ENCODE measurements at regions not wholly inside any gene's neighbourhood (a gene's known extent, or its start where the extent isn't known, plus 50 kb on each side); places are given as distances from the start of the nearest gene placed in this dataset.

DNA sequence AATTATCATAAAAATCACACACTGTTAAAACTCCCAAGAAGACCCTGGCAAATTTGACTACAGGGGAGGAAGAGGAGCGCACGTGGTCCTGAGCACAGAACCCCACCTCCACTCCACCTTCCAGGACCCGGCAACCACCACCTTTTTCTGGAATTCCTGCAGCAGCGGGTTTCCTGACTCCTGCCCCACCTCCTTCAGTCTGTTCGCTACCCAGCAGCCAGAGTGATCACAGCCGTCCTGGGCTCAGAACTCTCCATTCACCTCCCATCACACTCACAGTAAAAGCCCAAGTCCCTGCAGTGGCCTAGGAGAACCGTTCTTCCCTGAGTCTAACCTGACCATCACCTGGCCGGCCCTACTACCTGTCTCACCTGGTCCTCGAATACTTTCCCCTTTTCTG lies 107.4 kb upstream of the FAM204A start:
- H3K27ac ChIP-seq (ENCODE audit: low read length) = no peak overlapping the region
- WGBS (ENCODE audit: insufficient coverage, insufficient read length) = no CpG with 5 or more reads among the region's 9 CpGs
- H3K4me3 ChIP-seq (ENCODE audit: low read length) = no peak overlapping the region
- 0 out of 2 replicates have a peak, but pooled peaks cover 2% of the 10 kb centered on the region for H3K4me1 ChIP-seq (ENCODE audit: control insufficient read depth, insufficient read depth, low read length)
- no peak for DNase-seq (ENCODE audit: low read depth, low spot score)
- no peaks in the 10 kb centered on the region for H3K27me3 ChIP-seq (ENCODE audit: control insufficient read depth, insufficient read depth, low read length)
- no peaks in the 10 kb centered on the region for H3K36me3 ChIP-seq (ENCODE audit: control insufficient read depth, insufficient read depth, low read length)
- H3K9me3 ChIP-seq (ENCODE audit: control insufficient read depth, insufficient read depth, low read length) = no peaks in the 10 kb centered on the region

DNA sequence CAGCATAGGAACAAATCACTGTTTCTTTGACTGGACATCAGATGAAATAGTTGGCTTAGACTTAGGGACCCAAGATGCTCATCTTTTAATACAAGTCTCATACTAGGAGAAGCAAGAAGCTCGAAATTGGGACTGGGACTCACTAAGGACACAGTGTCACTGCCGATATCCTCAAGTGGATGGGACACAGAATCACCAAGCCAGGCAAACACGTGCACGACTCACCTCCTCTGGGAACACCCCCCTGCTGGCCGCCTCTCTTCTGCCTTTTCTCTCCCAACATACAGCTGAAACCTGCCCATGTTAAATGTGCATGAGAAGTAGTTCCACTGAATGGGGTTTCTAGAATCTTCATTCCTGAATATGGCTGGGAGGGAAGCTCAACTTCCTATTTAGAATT lies 106.6 kb upstream of the FAM204A start:
- Histone ChIP-seq H3K9me3 (ENCODE audit: control insufficient read depth, insufficient read depth, low read length) (no peaks in the 10 kb centered on the region), H3K27me3 (ENCODE audit: control insufficient read depth, insufficient read depth, low read length) (no peaks in the 10 kb centered on the region), H3K4me3 (ENCODE audit: low read length) (no peak overlapping the region), H3K27ac (ENCODE audit: low read length) (no peak overlapping the region), H3K4me1 (ENCODE audit: control insufficient read depth, insufficient read depth, low read length) (0 out of 2 replicates have a peak, but pooled peaks cover 2% of the 10 kb centered on the region), H3K36me3 (ENCODE audit: control insufficient read depth, insufficient read depth, low read length) (no peaks in the 10 kb centered on the region)
- DNase-seq (ENCODE audit: low read depth, low spot score) = no peak
- WGBS (ENCODE audit: insufficient coverage, insufficient read length) = no CpG with 5 or more reads among the region's 5 CpGs

DNA sequence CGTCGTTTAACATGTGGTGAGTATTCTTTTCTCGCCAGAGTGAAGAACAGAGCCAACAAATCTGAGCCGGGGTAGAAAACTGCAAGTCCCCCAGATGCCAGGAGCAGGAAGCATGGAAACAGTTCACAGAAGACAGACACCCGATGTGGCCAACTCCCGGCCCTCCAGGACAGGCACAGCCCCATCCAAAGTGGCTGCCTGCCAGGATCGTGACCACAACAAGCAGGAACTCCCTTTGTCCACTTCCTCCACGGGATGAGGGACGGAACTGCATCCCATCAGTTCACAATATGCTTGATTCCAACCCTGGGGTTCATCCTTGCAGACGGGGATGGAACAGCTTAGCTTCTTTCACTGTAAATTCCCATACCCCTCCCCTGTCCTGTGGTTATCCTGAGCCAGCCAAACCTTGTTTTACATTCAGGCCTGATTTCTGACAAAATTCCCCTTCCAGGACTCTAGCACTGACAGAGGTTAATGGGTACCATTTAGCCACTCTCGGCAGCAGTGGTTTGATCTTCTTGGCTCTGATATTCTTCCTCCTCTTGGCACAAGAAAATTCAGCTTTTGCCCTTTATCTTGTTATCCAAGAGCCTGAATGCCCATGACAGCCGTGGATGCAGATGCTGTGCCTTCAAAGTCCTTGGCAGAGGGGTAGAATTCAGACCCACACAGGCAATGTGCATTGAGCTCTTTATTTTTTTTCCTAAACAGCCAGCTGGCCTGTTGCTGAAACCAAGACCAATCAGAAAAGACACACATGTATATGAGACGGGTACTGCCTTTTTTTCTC lies 105.5 kb upstream of the FAM204A start:
- no peak overlapping the region for H3K4me3 ChIP-seq (ENCODE audit: low read length)
- 0 out of 2 replicates have a peak, but pooled peaks cover 2% of the 10 kb centered on the region for H3K4me1 ChIP-seq (ENCODE audit: control insufficient read depth, insufficient read depth, low read length)
- H3K9me3 ChIP-seq (ENCODE audit: control insufficient read depth, insufficient read depth, low read length) = no peaks in the 10 kb centered on the region
- no peak for DNase-seq (ENCODE audit: low read depth, low spot score)
- H3K36me3 ChIP-seq (ENCODE audit: control insufficient read depth, insufficient read depth, low read length) = no peaks in the 10 kb centered on the region
- WGBS (ENCODE audit: insufficient coverage, insufficient read length) = no CpG with 5 or more reads among the region's 13 CpGs
- H3K27ac ChIP-seq (ENCODE audit: low read length) = no peak overlapping the region
- H3K27me3 ChIP-seq (ENCODE audit: control insufficient read depth, insufficient read depth, low read length) = no peaks in the 10 kb centered on the region

DNA sequence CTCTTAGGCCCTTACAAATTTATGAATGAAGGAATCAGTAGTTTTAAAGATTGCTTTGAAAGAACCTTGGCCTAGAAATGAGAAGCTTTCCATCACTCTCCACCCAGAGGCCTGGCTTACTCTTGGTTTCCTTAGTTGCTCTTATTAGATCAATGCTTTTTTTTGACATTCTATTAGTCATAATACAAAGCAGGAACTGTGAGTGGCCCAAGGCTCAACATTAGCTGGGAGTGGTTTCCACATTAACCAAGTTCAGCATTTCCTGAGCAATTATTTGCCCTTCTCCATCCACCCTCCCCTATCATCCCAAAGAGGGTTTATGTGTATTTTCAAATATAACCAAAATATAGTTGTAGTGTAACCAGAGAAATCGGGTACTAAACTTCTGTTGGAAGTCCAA lies 103.4 kb upstream of the FAM204A start:
- Histone ChIP-seq H3K4me3 (ENCODE audit: low read length) (no peak overlapping the region), H3K27me3 (ENCODE audit: control insufficient read depth, insufficient read depth, low read length) (no peaks in the 10 kb centered on the region), H3K9me3 (ENCODE audit: control insufficient read depth, insufficient read depth, low read length) (no peaks in the 10 kb centered on the region), H3K27ac (ENCODE audit: low read length) (no peak overlapping the region), H3K36me3 (ENCODE audit: control insufficient read depth, insufficient read depth, low read length) (no peaks in the 10 kb centered on the region), H3K4me1 (ENCODE audit: control insufficient read depth, insufficient read depth, low read length) (0 out of 2 replicates have a peak, but pooled peaks cover 2% of the 10 kb centered on the region)
- WGBS (ENCODE audit: insufficient coverage, insufficient read length) = no CpG with 5 or more reads among the region's 1 CpG
- no peak for DNase-seq (ENCODE audit: low read depth, low spot score)

DNA sequence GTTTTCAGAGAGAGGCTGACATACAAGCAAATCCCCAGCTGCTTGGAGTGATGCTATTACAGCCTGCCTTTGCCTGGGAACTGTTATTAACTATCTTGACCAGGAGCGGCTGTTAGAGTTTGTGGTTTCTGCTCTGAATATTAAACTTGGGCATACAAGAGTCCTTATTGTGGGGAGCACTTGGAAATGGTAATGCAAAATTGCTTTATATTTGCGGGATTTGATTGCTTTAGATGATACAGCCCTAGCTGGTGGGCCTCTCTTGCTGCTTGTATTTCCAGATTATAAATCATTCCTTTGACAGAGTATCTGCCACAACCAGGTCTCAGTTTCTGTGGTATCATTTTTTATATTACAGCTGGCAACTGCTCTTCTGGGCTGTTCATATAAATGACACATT lies 101.9 kb upstream of the FAM204A start:
- no peak overlapping the region for H3K27ac ChIP-seq (ENCODE audit: low read length)
- H3K4me1 ChIP-seq (ENCODE audit: control insufficient read depth, insufficient read depth, low read length) = 0 out of 2 replicates have a peak, but pooled peaks cover under 1% of the 10 kb centered on the region
- no peaks in the 10 kb centered on the region for H3K27me3 ChIP-seq (ENCODE audit: control insufficient read depth, insufficient read depth, low read length)
- H3K36me3 ChIP-seq (ENCODE audit: control insufficient read depth, insufficient read depth, low read length) = no peaks in the 10 kb centered on the region
- no peak for DNase-seq (ENCODE audit: low read depth, low spot score)
- WGBS (ENCODE audit: insufficient coverage, insufficient read length) = no CpG with 5 or more reads among the region's 2 CpGs
- H3K9me3 ChIP-seq (ENCODE audit: control insufficient read depth, insufficient read depth, low read length) = no peaks in the 10 kb centered on the region
- H3K4me3 ChIP-seq (ENCODE audit: low read length) = no peak overlapping the region

DNA sequence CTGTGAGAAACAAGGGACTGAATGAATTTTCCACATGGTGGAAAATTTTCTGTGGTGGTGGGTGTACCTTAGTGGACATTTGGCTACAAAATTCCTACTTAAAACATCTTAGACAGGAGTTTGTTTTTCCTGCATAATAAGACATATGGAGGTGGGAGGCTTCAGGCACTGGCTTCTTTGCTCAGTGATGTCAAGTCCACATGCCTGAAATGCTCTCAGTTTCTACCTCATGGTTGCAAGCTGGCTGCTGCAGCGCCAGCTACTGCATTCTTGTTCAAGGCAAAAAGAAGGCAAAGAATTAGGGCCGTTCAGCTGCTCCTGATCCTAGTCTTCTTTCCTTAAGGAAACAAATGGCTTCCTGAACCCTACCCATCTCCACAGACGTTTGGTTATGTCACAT lies 99.9 kb upstream of the FAM204A start:
- H3K4me1 ChIP-seq (ENCODE audit: control insufficient read depth, insufficient read depth, low read length) = no peaks in the 10 kb centered on the region
- DNase-seq (ENCODE audit: low read depth, low spot score) = no peak
- H3K27ac ChIP-seq (ENCODE audit: low read length) = no peak overlapping the region
- H3K4me3 ChIP-seq (ENCODE audit: low read length) = no peak overlapping the region
- no peaks in the 10 kb centered on the region for H3K36me3 ChIP-seq (ENCODE audit: control insufficient read depth, insufficient read depth, low read length)
- no peaks in the 10 kb centered on the region for H3K9me3 ChIP-seq (ENCODE audit: control insufficient read depth, insufficient read depth, low read length)
- no peaks in the 10 kb centered on the region for H3K27me3 ChIP-seq (ENCODE audit: control insufficient read depth, insufficient read depth, low read length)
- WGBS (ENCODE audit: insufficient coverage, insufficient read length) = no CpG with 5 or more reads among the region's 3 CpGs

DNA sequence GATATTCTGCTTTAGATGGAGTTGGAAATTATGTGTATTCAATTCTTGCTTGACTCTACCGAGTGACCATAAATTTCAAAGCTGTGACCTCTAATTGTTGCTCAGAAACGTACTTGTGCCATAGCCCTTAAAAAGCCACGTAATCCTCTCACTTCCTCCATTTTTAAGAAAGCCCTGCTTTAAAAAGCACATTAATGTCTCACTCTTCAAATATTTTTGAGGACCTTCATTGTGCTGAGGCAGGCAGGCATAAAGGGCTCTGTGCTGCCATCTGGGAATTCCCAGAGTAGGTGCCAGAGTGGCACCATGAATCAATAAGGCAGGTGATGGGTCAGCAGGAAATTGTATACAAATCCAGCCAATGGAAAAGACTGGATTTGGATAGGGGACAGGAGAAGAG lies 97.7 kb upstream of the FAM204A start:
- Histone ChIP-seq H3K27ac (ENCODE audit: low read length) (no peak overlapping the region), H3K4me1 (ENCODE audit: control insufficient read depth, insufficient read depth, low read length) (no peaks in the 10 kb centered on the region), H3K4me3 (ENCODE audit: low read length) (no peak overlapping the region), H3K27me3 (ENCODE audit: control insufficient read depth, insufficient read depth, low read length) (no peaks in the 10 kb centered on the region), H3K9me3 (ENCODE audit: control insufficient read depth, insufficient read depth, low read length) (no peaks in the 10 kb centered on the region), H3K36me3 (ENCODE audit: control insufficient read depth, insufficient read depth, low read length) (no peaks in the 10 kb centered on the region)
- DNase-seq (ENCODE audit: low read depth, low spot score) = no peak
- no CpG with 5 or more reads among the region's 3 CpGs for WGBS (ENCODE audit: insufficient coverage, insufficient read length)

DNA sequence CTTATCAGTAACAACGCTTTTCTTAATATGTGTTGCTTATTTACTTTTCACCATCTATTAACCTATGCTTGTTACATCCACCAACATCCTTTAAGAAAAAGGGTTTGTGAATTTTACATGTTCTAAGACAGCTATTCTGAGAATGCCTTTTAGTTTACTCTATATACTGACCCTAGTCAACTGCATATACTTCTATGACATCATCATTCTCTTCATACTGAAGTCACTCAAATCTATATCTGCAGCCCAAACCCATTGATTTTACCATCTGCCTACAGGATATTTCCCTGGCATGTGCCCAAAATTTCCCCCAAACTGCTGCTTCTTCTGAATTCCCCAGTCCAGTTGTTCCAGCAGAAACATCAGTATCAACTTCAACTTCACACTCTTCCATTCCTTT lies 94.6 kb upstream of the FAM204A start:
- no CpG with 5 or more reads among the region's 1 CpG for WGBS (ENCODE audit: insufficient coverage, insufficient read length)

DNA sequence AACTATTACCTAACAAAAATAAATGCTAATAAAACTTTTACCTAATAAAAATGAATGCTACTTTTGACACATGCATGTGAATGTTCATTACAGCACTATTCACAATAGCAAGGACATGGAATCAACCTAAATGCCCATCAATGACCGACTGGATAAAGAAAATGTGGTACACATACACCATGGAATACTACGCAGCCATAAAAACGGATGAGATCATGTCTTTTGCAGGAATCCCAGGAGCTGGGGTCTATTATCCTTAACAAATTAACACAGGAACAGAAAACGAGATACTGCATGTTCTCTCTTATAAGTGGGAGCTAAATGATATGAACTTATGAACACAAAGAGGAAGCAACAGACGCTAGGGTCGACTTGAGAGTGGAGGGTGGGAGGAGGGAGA lies 88.1 kb upstream of the FAM204A start:
- Histone ChIP-seq H3K27me3 (ENCODE audit: control insufficient read depth, insufficient read depth, low read length) (no peaks in the 10 kb centered on the region), H3K27ac (ENCODE audit: low read length) (no peak overlapping the region), H3K4me3 (ENCODE audit: low read length) (no peak overlapping the region), H3K36me3 (ENCODE audit: control insufficient read depth, insufficient read depth, low read length) (no peaks in the 10 kb centered on the region), H3K4me1 (ENCODE audit: control insufficient read depth, insufficient read depth, low read length) (no peaks in the 10 kb centered on the region), H3K9me3 (ENCODE audit: control insufficient read depth, insufficient read depth, low read length) (no peaks in the 10 kb centered on the region)
- no CpG with 5 or more reads among the region's 6 CpGs for WGBS (ENCODE audit: insufficient coverage, insufficient read length)
- DNase-seq (ENCODE audit: low read depth, low spot score) = no peak

More for the DNA sequence above, 94.6 kb upstream of the FAM204A start:
- Histone ChIP-seq H3K27ac (ENCODE audit: low read length) (no peak overlapping the region), H3K36me3 (ENCODE audit: control insufficient read depth, insufficient read depth, low read length) (no peaks in the 10 kb centered on the region), H3K27me3 (ENCODE audit: control insufficient read depth, insufficient read depth, low read length) (no peaks in the 10 kb centered on the region), H3K4me3 (ENCODE audit: low read length) (no peak overlapping the region), H3K4me1 (ENCODE audit: control insufficient read depth, insufficient read depth, low read length) (no peaks in the 10 kb centered on the region), H3K9me3 (ENCODE audit: control insufficient read depth, insufficient read depth, low read length) (no peaks in the 10 kb centered on the region)
- DNase-seq (ENCODE audit: low read depth, low spot score) = no peak

DNA sequence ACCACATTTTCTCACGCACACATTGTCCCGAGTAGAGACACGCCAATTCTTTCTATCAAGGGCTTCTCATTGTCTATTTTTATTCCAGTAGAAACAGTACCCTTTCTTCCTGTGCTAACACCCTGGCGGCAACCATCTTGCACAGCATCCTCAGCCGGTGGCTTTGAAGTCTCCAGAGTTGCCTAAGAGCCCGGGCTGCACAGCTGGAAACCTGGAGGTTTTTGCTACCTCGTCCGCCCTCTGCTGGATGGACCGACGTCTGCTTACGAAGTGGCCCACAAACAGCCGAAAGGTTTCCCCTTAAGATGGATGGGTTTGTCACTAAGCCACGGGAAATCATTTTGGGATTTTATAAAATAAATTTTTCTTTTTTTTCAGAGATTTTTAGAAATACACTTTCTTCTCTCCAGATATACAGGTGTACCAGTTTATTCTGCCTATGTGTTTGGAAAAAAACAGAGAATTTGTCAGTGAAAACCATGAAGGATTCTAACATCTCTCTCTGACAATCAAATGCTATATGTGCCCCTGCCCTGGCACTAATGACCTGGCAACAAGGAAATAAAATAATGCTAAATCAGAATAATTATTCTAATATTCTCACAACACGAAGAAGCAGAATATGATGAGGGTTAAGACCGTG lies 81.8 kb upstream of the FAM204A start:
- H3K27me3 ChIP-seq (ENCODE audit: control insufficient read depth, insufficient read depth, low read length) = no peaks in the 10 kb centered on the region
- H3K4me1 ChIP-seq (ENCODE audit: control insufficient read depth, insufficient read depth, low read length) = no peaks in the 10 kb centered on the region
- H3K4me3 ChIP-seq (ENCODE audit: low read length) = no peak overlapping the region
- no peaks in the 10 kb centered on the region for H3K36me3 ChIP-seq (ENCODE audit: control insufficient read depth, insufficient read depth, low read length)
- H3K27ac ChIP-seq (ENCODE audit: low read length) = no peak overlapping the region
- peak; percentile 92 for DNase-seq (ENCODE audit: low read depth, low spot score)
- no peaks in the 10 kb centered on the region for H3K9me3 ChIP-seq (ENCODE audit: control insufficient read depth, insufficient read depth, low read length)
- no CpG with 5 or more reads among the region's 15 CpGs for WGBS (ENCODE audit: insufficient coverage, insufficient read length)

Data from iPS DF 6.9 (cell line).